Naive thymus-derived CD4-positive, alpha-beta T cell (primary cell): ENCODE measurements at regions not wholly inside any gene's neighbourhood (a gene's known extent, or its start where the extent isn't known, plus 50 kb on each side); places are given as distances from the start of the nearest gene placed in this dataset.
"Not testable (repeated sequence)": the region's sequence is repeated elsewhere in the genome, so short reads cannot be mapped to it uniquely, and the experiment has no call there.

Experiments
- ATAC-seq: fragments of 150-1000 bp; cut with Tn5 transposase; 2 replicates; pipeline ENCODE4 v1.10.0; 2021; ENCODE audit warnings: mild to moderate bottlenecking, moderate library complexity
- CTCF ChIA-PET: fragments of 350-600 bp; sonication (Branson Sonifier 250); formaldehyde crosslinking; loops from one replicate; lab custom pipeline; 2021; ENCODE audit warnings: antibody characterized with exemption; lab: Charles Lee
- POLR2A ChIA-PET: fragments of 350-600 bp; sonication (Branson Sonifier 250); formaldehyde crosslinking; loops from one replicate; lab custom pipeline; 2021; ENCODE audit warnings: antibody characterized with exemption, inconsistent platforms; lab: Charles Lee
- DNase-seq, 9 donors: peaks; one replicate each; pipeline versions ENCODE4 v3.0.0 to v3.0.0-alpha.2; 2020 to 2022; ENCODE audit warnings: mixed read lengths in 1 of 9
- H3K27ac ChIP-seq: one replicate; pipeline ENCODE4 v1.7.0; 2013; ENCODE audit warnings: mild to moderate bottlenecking, low read depth, low read length, moderate library complexity
- H3K27me3 ChIP-seq, 2 donors: one replicate each; pipeline ENCODE4 v1.7.0; 2013; ENCODE audit warnings: low read length in 2 of 2, mild to moderate bottlenecking in 2 of 2, moderate library complexity in 2 of 2; ENCODE audit not compliant: control insufficient read depth in 2 of 2, insufficient read depth in 2 of 2
- H3K36me3 ChIP-seq, 3 experiments: 1 replicate in 2 of 3; 2 replicates in 1 of 3; pipeline ENCODE4 v1.7.0; 2013; ENCODE audit warnings: low read length in 3 of 3, mild to moderate bottlenecking in 3 of 3, moderate library complexity in 1 of 3; ENCODE audit not compliant: insufficient read depth in 3 of 3, control insufficient read depth in 2 of 3
- H3K4me1 ChIP-seq, 2 donors: one replicate each; pipeline ENCODE4 v1.7.0; 2013; ENCODE audit warnings: low read length in 2 of 2, mild to moderate bottlenecking in 2 of 2, moderate library complexity in 1 of 2; ENCODE audit not compliant: control insufficient read depth in 2 of 2, insufficient read depth in 2 of 2
- H3K4me3 ChIP-seq: 2 replicates; pipeline ENCODE4 v1.7.0; 2013; ENCODE audit warnings: mild to moderate bottlenecking, low read length
- H3K9me3 ChIP-seq, 3 experiments: 1 replicate in 2 of 3; 2 replicates in 1 of 3; pipeline ENCODE4 v1.7.0; 2013; ENCODE audit warnings: low read length in 3 of 3; ENCODE audit not compliant: control insufficient read depth in 2 of 3
- H3K27ac Mint-ChIP-seq, 9 donors: one replicate each; pipeline ENCODE4 v1.8.0; 2020 to 2022; ENCODE audit warnings: mixed read lengths in 9 of 9, mild to moderate bottlenecking in 8 of 9, moderate library complexity in 5 of 9, inconsistent platforms in 2 of 9
- H3K27me3 Mint-ChIP-seq, 5 donors: one replicate each; pipeline ENCODE4 v1.8.0; 2021 to 2022; ENCODE audit warnings: mixed read lengths in 5 of 5, mild to moderate bottlenecking in 1 of 5
- H3K36me3 Mint-ChIP-seq, 5 donors: one replicate each; pipeline ENCODE4 v1.8.0; 2020 to 2022; ENCODE audit warnings: mixed read lengths in 5 of 5, mild to moderate bottlenecking in 3 of 5, inconsistent platforms in 1 of 5
- H3K4me1 Mint-ChIP-seq, 7 donors: one replicate each; pipeline ENCODE4 v1.8.0; 2020 to 2022; ENCODE audit warnings: mixed read lengths in 7 of 7, mild to moderate bottlenecking in 3 of 7, inconsistent platforms in 1 of 7
- H3K4me3 Mint-ChIP-seq, 10 donors: one replicate each; pipeline ENCODE4 v1.8.0; 2020 to 2022; ENCODE audit warnings: mild to moderate bottlenecking in 10 of 10, mixed read lengths in 10 of 10, moderate library complexity in 6 of 10, inconsistent platforms in 2 of 10
- H3K9me3 Mint-ChIP-seq, 11 donors: one replicate each; pipeline ENCODE4 v1.8.0; 2020 to 2022; ENCODE audit warnings: mixed read lengths in 11 of 11, mild to moderate bottlenecking in 4 of 11, inconsistent platforms in 1 of 11, moderate library complexity in 1 of 11
- intact Hi-C, 2 donors: fragments of 100-400 bp; cut with micrococcal nuclease; formaldehyde crosslinking; loops; one replicate each; pipeline ENCODE4 v1.15.1; 2023

DNA sequence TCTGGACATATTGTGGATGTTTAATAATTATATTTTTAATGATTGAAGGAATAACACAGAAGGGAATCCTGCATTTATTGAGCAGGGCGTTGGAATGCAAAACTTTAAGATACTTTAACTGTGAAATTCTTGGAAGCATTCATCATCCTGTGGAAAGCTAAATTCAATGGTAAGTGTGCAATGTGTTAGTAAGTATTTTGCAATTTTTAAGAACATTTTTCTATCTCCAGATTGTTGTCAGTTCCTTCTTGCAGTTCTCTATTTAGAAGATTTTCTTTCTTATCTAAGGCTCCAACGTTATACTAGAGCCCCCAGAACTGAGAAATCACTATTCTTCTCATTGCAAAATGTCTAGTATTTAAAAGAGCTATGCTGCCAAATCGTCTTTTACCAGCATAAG is 132.2 kb upstream of the TSC22D2 start:
- no peak overlapping the region for H3K27ac ChIP-seq
- ChIA-PET CTCF (no interaction called here), POLR2A (interaction anchor here (0.5 kb wide), 1 partner anchor 268 kb away, joined by 3 read pairs; no protein-coding TSS in a partner anchor)
- Mint-ChIP-seq H3K27me3 (peaks cover 0 to 44% (median 21%) of the 10 kb centered on the region in 5 donors), H3K4me3 (no peak overlapping the region), H3K9me3 (no peaks in the 10 kb centered on the region), H3K36me3 (no peaks in the 10 kb centered on the region), H3K27ac (no peak overlapping the region), H3K4me1 (no peaks in the 10 kb centered on the region)
- H3K4me3 ChIP-seq = no peak overlapping the region
- no peaks in the 10 kb centered on the region for H3K27me3 ChIP-seq
- no peaks in the 10 kb centered on the region for H3K9me3 ChIP-seq
- H3K36me3 ChIP-seq = no peaks in the 10 kb centered on the region
- intact Hi-C loops = no loop called here
- DNase-seq (no peak), ATAC-seq (no peak)
- no peaks in the 10 kb centered on the region for H3K4me1 ChIP-seq

GRCh38 chr3:150274372-150274771 is 133.7 kb upstream of the TSC22D2 start:
- Histone ChIP-seq H3K9me3 (no peaks in the 10 kb centered on the region), H3K36me3 (no peaks in the 10 kb centered on the region), H3K4me3 (no peak overlapping the region), H3K4me1 (no peaks in the 10 kb centered on the region), H3K27me3 (no peaks in the 10 kb centered on the region), H3K27ac (no peak overlapping the region)
- ATAC-seq = no peak
- DNase-seq = no peak
- Mint-ChIP-seq H3K4me3 (no peak overlapping the region), H3K27ac (no peak overlapping the region), H3K4me1 (no peaks in the 10 kb centered on the region), H3K36me3 (no peaks in the 10 kb centered on the region), H3K27me3 (peaks cover 0 to 43% (median 13%) of the 10 kb centered on the region in 5 donors), H3K9me3 (no peaks in the 10 kb centered on the region)
- CTCF ChIA-PET = no interaction called here
- POLR2A ChIA-PET = no interaction called here
- intact Hi-C loops = no loop called here

GRCh38 chr3:150273396-150273795 is 134.7 kb upstream of the TSC22D2 start:
- no peak overlapping the region for H3K4me3 ChIP-seq
- no peaks in the 10 kb centered on the region for H3K27me3 ChIP-seq
- no peaks in the 10 kb centered on the region for H3K9me3 Mint-ChIP-seq
- no peak for DNase-seq
- intact Hi-C loops = no loop called here
- no peaks in the 10 kb centered on the region for H3K36me3 ChIP-seq
- no peaks in the 10 kb centered on the region for H3K9me3 ChIP-seq
- no peaks in the 10 kb centered on the region for H3K4me1 Mint-ChIP-seq
- ATAC-seq = peak; percentile 31
- H3K4me3 Mint-ChIP-seq = no peak overlapping the region
- ChIA-PET CTCF (no interaction called here), POLR2A (no interaction called here)
- H3K36me3 Mint-ChIP-seq = no peaks in the 10 kb centered on the region
- H3K27ac Mint-ChIP-seq = no peak overlapping the region
- peaks cover 0 to 38% (median 13%) of the 10 kb centered on the region in 5 donors for H3K27me3 Mint-ChIP-seq
- no peaks in the 10 kb centered on the region for H3K4me1 ChIP-seq
- no peak overlapping the region for H3K27ac ChIP-seq

DNA sequence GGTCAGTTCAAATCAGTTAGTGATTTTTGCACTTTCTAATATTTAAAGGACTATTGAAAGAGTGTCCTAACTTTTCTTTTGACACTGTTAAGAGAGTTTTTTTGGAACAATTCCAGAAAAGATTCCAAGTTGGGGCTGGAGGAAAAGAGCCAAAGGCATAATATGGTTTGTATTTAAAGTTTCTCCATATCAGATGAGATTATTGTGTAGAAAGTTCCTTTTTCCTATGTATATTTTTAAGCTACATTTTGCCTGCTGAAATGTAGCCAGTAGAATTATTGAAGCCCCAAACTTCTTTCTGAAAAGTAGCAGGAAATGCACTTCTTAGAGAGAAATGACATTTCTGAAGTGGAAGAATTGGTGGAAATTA is 136.5 kb upstream of the TSC22D2 start:
- Mint-ChIP-seq H3K27ac (no peak overlapping the region), H3K9me3 (no peaks in the 10 kb centered on the region), H3K36me3 (no peaks in the 10 kb centered on the region), H3K27me3 (peaks cover 0 to 29% (median 9%) of the 10 kb centered on the region in 5 donors), H3K4me1 (no peaks in the 10 kb centered on the region), H3K4me3 (no peak overlapping the region)
- Histone ChIP-seq H3K4me3 (no peak overlapping the region), H3K27ac (no peak overlapping the region), H3K4me1 (no peaks in the 10 kb centered on the region), H3K27me3 (no peaks in the 10 kb centered on the region), H3K9me3 (no peaks in the 10 kb centered on the region), H3K36me3 (no peaks in the 10 kb centered on the region)
- CTCF ChIA-PET = no interaction called here
- intact Hi-C loops = no loop called here
- no peak for ATAC-seq
- no peak for DNase-seq
- POLR2A ChIA-PET = no interaction called here

- Mint-ChIP-seq H3K27ac (no peak overlapping the region), H3K9me3 (no peaks in the 10 kb centered on the region), H3K4me3 (no peak overlapping the region), H3K36me3 (no peaks in the 10 kb centered on the region), H3K4me1 (no peaks in the 10 kb centered on the region), H3K27me3 (peaks cover 0 to 34% (median 9%) of the 10 kb centered on the region in 5 donors)
- Histone ChIP-seq H3K4me3 (no peak overlapping the region), H3K4me1 (no peaks in the 10 kb centered on the region), H3K36me3 (no peaks in the 10 kb centered on the region), H3K27ac (no peak overlapping the region), H3K27me3 (no peaks in the 10 kb centered on the region), H3K9me3 (no peaks in the 10 kb centered on the region)
- no peak for ATAC-seq
- intact Hi-C loops = no loop called here
- ChIA-PET CTCF (no interaction called here), POLR2A (no interaction called here)
- no peak for DNase-seq
Measured at GRCh38 chr3:150270883-150271590, 137.1 kb upstream of the TSC22D2 start.

GRCh38 chr3:150270444-150270843 is 137.7 kb upstream of the TSC22D2 start:
- H3K27ac Mint-ChIP-seq, H3K4me3 Mint-ChIP-seq, POLR2A ChIA-PET, H3K9me3 ChIP-seq, CTCF ChIA-PET, H3K4me3 ChIP-seq, DNase-seq, ATAC-seq, intact Hi-C loops, H3K27ac ChIP-seq, H3K36me3 ChIP-seq, H3K36me3 Mint-ChIP-seq, H3K27me3 ChIP-seq, H3K9me3 Mint-ChIP-seq, H3K4me1 Mint-ChIP-seq, H3K4me1 ChIP-seq: not testable (repeated sequence)
- peaks cover 0 to 32% (median 11%) of the 10 kb centered on the region in 5 donors for H3K27me3 Mint-ChIP-seq

- Mint-ChIP-seq H3K4me1 (no peaks in the 10 kb centered on the region), H3K9me3 (no peaks in the 10 kb centered on the region), H3K36me3 (no peaks in the 10 kb centered on the region), H3K4me3 (no peak overlapping the region), H3K27me3 (peaks cover 5 to 23% (median 14%) of the 10 kb centered on the region in 5 donors), H3K27ac (no peak overlapping the region)
- H3K9me3 ChIP-seq = no peaks in the 10 kb centered on the region
- H3K27me3 ChIP-seq = no peaks in the 10 kb centered on the region
- ChIA-PET CTCF (no interaction called here), POLR2A (no interaction called here)
- no peak overlapping the region for H3K27ac ChIP-seq
- H3K4me3 ChIP-seq = no peak overlapping the region
- intact Hi-C loops = no loop called here
- DNase-seq (no peak), ATAC-seq (no peak)
- no peaks in the 10 kb centered on the region for H3K36me3 ChIP-seq
- H3K4me1 ChIP-seq = no peaks in the 10 kb centered on the region
Measured at GRCh38 chr3:150269526-150269925, 138.6 kb upstream of the TSC22D2 start.
